Natural killer cell (primary cell): ENCODE measurements at regions not wholly inside any gene's neighbourhood (a gene's known extent, or its start where the extent isn't known, plus 50 kb on each side); places are given as distances from the start of the nearest gene placed in this dataset.

ENCODE experiments used
- ATAC-seq, 3 donors: fragments of 150-1000 bp in 2 of 3; fragments of 200-7000 bp in 1 of 3; cut with Tn5 transposase; 1 replicate in 1 of 3; 2 replicates in 2 of 3; pipeline ENCODE4 v1.10.0; 2021; ENCODE audit warnings: mild to moderate bottlenecking in 2 of 3, moderate library complexity in 2 of 3
- DNase-seq, 2 donors: peaks; one replicate each; pipeline versions ENCODE4 v3.0.0 to v3.0.0-alpha.2; 2013 to 2021; ENCODE audit warnings: mixed read lengths in 1 of 2
- H3K27ac ChIP-seq: one replicate; pipeline ENCODE4 v1.5.1; 2013; ENCODE audit warnings: mild to moderate bottlenecking, low read length
- H3K27me3 ChIP-seq: one replicate; pipeline ENCODE4 v1.6.1; 2013; ENCODE audit warnings: low read length; ENCODE audit not compliant: control insufficient read depth, insufficient read depth
- H3K36me3 ChIP-seq: one replicate; pipeline ENCODE4 v1.6.1; 2013; ENCODE audit warnings: low read length; ENCODE audit not compliant: control insufficient read depth, insufficient read depth
- H3K4me1 ChIP-seq: one replicate; pipeline ENCODE4 v1.6.1; 2013; ENCODE audit warnings: low read length; ENCODE audit not compliant: control insufficient read depth, insufficient read depth
- H3K4me3 ChIP-seq: one replicate; pipeline ENCODE4 v1.5.1; 2013; ENCODE audit warnings: low read length
- H3K9me3 ChIP-seq: one replicate; pipeline ENCODE4 v1.6.1; 2013; ENCODE audit warnings: low read length; ENCODE audit not compliant: control insufficient read depth, insufficient read depth
- H3K27ac Mint-ChIP-seq, 2 donors: one replicate each; pipeline ENCODE4 v1.8.0; 2022; ENCODE audit warnings: mild to moderate bottlenecking in 2 of 2, mixed read lengths in 2 of 2, moderate library complexity in 1 of 2
- H3K27me3 Mint-ChIP-seq, 2 donors: one replicate each; pipeline ENCODE4 v1.8.0; 2022; ENCODE audit warnings: low read depth in 2 of 2, mixed read lengths in 2 of 2
- H3K36me3 Mint-ChIP-seq: one replicate; pipeline ENCODE4 v1.8.0; 2022; ENCODE audit warnings: mixed read lengths
- H3K4me1 Mint-ChIP-seq, 2 donors: one replicate each; pipeline ENCODE4 v1.8.0; 2022; ENCODE audit warnings: mixed read lengths in 2 of 2
- H3K4me3 Mint-ChIP-seq: one replicate; pipeline ENCODE4 v1.8.0; 2022; ENCODE audit warnings: mild to moderate bottlenecking, moderate library complexity, mixed read lengths
- H3K9me3 Mint-ChIP-seq, 2 donors: one replicate each; pipeline ENCODE4 v1.8.0; 2022; ENCODE audit warnings: mixed read lengths in 2 of 2
- WGBS: methylation state at CpG from one replicate; pipeline ENCODE4 v1.1.7; 2013; ENCODE audit warnings: missing lambda C conversion rate; ENCODE audit not compliant: insufficient coverage; 5-methylcytosine and 5-hydroxymethylcytosine counted together
- intact Hi-C: fragments of 100-400 bp; cut with micrococcal nuclease; formaldehyde crosslinking; loops from one replicate; pipeline ENCODE4 v1.14.2; 2022
- TF ChIP-seq, protein P1 (sequence below): fragments of 200-600 bp; IDR thresholded peaks from one replicate; pipeline ENCODE4 v1.8.0; 2022; ENCODE audit warnings: antibody characterized with exemption

DNA sequence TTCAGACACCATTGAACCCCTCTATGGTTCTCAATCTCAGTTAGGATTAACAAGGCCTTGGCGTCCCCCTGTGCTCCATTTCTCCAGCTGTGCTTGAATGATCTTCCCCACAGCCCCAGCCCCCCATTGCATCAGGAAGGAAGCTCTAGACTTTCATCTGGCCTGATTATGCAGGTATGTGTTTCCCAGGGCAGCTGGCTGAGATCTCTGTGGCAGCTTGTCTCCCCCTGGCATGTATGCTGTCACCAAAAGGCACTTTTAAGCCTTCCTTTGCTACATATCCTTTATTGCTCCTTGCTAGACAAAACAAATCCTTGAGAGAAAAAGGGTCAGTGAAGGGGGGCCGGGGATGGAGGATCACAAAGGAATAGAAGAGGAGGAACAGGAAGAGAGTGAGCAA, 1056.0 kb upstream of the SLIT2 start:
- no peak overlapping the region for H3K4me3 Mint-ChIP-seq
- H3K27ac Mint-ChIP-seq: no peak overlapping the region
- Histone ChIP-seq H3K36me3 (no peaks in the 10 kb centered on the region), H3K4me3 (no peak overlapping the region), H3K27ac (no peak overlapping the region), H3K9me3 (no peaks in the 10 kb centered on the region), H3K4me1 (no peaks in the 10 kb centered on the region), H3K27me3 (no peaks in the 10 kb centered on the region)
- H3K9me3 Mint-ChIP-seq: peaks cover 9 to 22% of the 10 kb centered on the region in 2 donors
- H3K4me1 Mint-ChIP-seq: no peaks in the 10 kb centered on the region
- peaks cover 8% of the 10 kb centered on the region for H3K36me3 Mint-ChIP-seq
- ATAC-seq (no peak), DNase-seq (no peak)
- TF ChIP-seq, protein P1, sequence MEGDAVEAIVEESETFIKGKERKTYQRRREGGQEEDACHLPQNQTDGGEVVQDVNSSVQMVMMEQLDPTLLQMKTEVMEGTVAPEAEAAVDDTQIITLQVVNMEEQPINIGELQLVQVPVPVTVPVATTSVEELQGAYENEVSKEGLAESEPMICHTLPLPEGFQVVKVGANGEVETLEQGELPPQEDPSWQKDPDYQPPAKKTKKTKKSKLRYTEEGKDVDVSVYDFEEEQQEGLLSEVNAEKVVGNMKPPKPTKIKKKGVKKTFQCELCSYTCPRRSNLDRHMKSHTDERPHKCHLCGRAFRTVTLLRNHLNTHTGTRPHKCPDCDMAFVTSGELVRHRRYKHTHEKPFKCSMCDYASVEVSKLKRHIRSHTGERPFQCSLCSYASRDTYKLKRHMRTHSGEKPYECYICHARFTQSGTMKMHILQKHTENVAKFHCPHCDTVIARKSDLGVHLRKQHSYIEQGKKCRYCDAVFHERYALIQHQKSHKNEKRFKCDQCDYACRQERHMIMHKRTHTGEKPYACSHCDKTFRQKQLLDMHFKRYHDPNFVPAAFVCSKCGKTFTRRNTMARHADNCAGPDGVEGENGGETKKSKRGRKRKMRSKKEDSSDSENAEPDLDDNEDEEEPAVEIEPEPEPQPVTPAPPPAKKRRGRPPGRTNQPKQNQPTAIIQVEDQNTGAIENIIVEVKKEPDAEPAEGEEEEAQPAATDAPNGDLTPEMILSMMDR: no peak
- 86% methylated on average over 1 of the region's 2 CpGs for WGBS
- no peaks in the 10 kb centered on the region for H3K27me3 Mint-ChIP-seq
- intact Hi-C loops: no loop called here

DNA sequence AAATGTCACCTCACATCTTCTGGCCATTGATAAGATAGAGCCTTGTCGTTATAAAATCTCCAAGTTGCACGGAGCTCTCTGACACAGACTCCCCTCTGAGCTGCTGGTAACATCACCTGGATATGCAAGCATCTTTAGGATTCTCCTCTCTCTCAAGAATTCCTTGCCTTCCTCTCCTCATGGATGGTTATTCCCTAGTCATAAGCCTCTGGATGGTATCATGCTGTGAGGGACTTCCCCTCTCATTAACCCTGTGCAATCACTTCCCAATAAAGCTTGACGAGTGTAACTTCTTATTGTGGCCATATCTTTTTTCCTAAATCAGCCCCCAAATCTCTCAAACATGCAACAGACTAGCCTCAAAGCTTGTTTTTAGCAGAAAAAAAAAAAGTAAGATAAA, 1057.0 kb upstream of the SLIT2 start:
- Mint-ChIP-seq H3K27ac (no peak overlapping the region), H3K27me3 (no peaks in the 10 kb centered on the region), H3K9me3 (peaks cover 9 to 23% of the 10 kb centered on the region in 2 donors), H3K4me1 (no peaks in the 10 kb centered on the region), H3K36me3 (peaks cover 8% of the 10 kb centered on the region), H3K4me3 (no peak overlapping the region)
- TF ChIP-seq, protein P1: no peak
- DNase-seq (no peak), ATAC-seq (no peak)
- no peak overlapping the region for H3K4me3 ChIP-seq
- H3K4me1 ChIP-seq: no peaks in the 10 kb centered on the region
- WGBS: 86% methylated on average over 2 of the region's 3 CpGs
- intact Hi-C loops: no loop called here
- no peak overlapping the region for H3K27ac ChIP-seq
- H3K27me3 ChIP-seq: no peaks in the 10 kb centered on the region
- no peaks in the 10 kb centered on the region for H3K36me3 ChIP-seq
- no peaks in the 10 kb centered on the region for H3K9me3 ChIP-seq

DNA sequence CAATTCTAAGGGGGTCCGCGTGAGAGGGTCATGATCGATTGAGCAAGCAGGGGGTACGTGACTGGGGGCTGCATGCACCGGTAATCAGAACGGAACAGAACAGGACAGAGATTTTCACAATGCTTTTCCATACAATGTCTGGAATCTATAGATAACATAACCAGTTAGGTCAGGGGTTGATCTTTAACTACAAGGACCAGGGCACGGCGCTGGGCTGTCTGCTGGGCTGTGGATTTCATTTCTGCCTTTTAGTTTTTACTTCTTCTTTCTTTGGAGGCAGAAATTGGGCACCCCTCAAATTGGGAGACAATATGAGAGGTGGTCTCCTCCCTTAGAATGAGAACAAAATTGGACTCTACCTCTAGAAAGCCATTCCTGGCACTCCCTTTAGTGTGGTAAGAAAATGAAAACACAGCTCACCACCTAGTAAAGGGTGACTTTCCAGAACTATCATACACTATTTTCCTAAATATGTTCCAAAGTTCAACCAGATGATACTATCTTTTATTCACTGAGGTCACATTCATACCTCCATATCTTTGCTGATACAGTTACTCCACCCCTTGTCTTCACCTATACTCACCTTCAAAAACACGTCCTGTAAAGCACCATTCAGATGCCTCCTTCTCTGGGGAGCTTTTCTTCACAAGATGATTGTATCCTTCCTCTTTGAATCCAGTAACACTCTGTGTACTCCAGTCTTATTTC, 1058.3 kb upstream of the SLIT2 start:
- no peaks in the 10 kb centered on the region for H3K27me3 Mint-ChIP-seq
- 82% methylated on average over 9 of the region's 9 CpGs for WGBS
- TF ChIP-seq, protein P1: no peak
- intact Hi-C loops: no loop called here
- Histone ChIP-seq H3K27me3 (no peaks in the 10 kb centered on the region), H3K4me1 (no peaks in the 10 kb centered on the region), H3K36me3 (no peaks in the 10 kb centered on the region), H3K27ac (no peak overlapping the region), H3K9me3 (no peaks in the 10 kb centered on the region), H3K4me3 (no peak overlapping the region)
- H3K4me3 Mint-ChIP-seq: no peak overlapping the region
- H3K27ac Mint-ChIP-seq: no peak overlapping the region
- ATAC-seq (no peak), DNase-seq (no peak)
- peaks cover 8% of the 10 kb centered on the region for H3K36me3 Mint-ChIP-seq
- H3K9me3 Mint-ChIP-seq: peaks cover 11 to 23% of the 10 kb centered on the region in 2 donors
- no peaks in the 10 kb centered on the region for H3K4me1 Mint-ChIP-seq
